ENCODE measurements at regions not wholly inside any gene's neighbourhood (a gene's known extent, or its start where the extent isn't known, plus 50 kb on each side); places are given as distances from the start of the nearest gene placed in this dataset.

- Histone ChIP-seq H3K27me3 (no peaks in the 10 kb centered on the region), H3K27ac (no peak overlapping the region), H3K4me1 (no peaks in the 10 kb centered on the region), H3K4me3 (no peak overlapping the region), H3K36me3 (no peaks in the 10 kb centered on the region), H3K9me3 (no peaks in the 10 kb centered on the region)
- TF ChIP-seq EP300 (IDR thresholded peaks at IDR 0.05), result no peak
- TF ChIP-seq, protein P1, sequence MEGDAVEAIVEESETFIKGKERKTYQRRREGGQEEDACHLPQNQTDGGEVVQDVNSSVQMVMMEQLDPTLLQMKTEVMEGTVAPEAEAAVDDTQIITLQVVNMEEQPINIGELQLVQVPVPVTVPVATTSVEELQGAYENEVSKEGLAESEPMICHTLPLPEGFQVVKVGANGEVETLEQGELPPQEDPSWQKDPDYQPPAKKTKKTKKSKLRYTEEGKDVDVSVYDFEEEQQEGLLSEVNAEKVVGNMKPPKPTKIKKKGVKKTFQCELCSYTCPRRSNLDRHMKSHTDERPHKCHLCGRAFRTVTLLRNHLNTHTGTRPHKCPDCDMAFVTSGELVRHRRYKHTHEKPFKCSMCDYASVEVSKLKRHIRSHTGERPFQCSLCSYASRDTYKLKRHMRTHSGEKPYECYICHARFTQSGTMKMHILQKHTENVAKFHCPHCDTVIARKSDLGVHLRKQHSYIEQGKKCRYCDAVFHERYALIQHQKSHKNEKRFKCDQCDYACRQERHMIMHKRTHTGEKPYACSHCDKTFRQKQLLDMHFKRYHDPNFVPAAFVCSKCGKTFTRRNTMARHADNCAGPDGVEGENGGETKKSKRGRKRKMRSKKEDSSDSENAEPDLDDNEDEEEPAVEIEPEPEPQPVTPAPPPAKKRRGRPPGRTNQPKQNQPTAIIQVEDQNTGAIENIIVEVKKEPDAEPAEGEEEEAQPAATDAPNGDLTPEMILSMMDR (IDR thresholded peaks at IDR 0.05), result no peak
- no peak for TF ChIP-seq POLR2AphosphoS5 (IDR thresholded peaks at IDR 0.05)
- no peak for TF ChIP-seq POLR2A (IDR thresholded peaks at IDR 0.05)
- DNase-seq (ENCODE audit: low spot score in 2 of 2), result no peak
- WGBS, result 94% methylated on average over 13 of the region's 13 CpGs
Measured at GRCh38 chr3:25174251-25174650, 253.8 kb upstream of the RARB start.

DNA sequence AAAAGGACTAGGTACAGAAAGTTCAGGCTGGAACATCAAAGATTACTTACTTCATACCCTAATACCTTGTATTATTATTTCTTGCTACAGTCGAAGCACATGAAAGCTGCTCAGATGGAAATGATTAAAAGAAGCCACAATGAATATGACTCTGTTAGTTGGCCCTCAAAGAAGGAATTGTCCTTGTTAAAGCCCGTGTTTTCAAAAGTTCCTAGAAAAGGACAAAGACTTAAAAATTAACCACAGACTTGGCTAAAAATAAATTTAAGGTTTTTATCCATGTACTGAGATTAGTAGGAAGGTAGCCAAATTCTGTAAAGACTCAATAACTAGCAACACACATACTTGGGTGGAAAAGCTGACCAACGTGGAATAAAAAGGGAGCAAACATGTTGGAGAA lies 251.0 kb upstream of the RARB start:
- no peak for TF ChIP-seq EP300 (IDR thresholded peaks at IDR 0.05)
- no peak for TF ChIP-seq POLR2A (IDR thresholded peaks at IDR 0.05)
- no peak for TF ChIP-seq POLR2AphosphoS5 (IDR thresholded peaks at IDR 0.05)
- TF ChIP-seq, protein P1 (IDR thresholded peaks at IDR 0.05), result no peak
- no peak overlapping the region for H3K27ac ChIP-seq
- 47% methylated on average over 3 of the region's 3 CpGs for WGBS

DNA sequence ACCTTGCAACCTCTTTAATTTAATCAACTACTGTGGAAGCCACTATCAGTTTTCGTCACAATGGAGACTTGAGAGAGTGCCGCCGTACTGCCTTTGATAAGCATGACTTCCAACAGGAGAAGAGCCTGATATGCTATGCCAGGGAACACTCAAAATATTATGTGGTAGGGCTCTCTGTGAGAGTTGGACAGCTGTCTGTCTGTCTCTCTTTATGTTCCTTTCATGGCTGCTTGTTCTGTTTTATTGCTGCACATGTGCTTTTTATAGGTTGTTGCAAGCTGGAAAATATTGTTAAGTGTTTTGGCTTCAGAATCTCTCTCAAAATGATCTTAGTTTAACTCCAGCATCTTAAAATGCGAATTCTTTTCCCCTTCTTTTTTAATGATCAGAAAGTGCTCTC lies 249.4 kb upstream of the RARB start:
- 78% methylated on average over 4 of the region's 4 CpGs for WGBS
- DNase-seq (ENCODE audit: low spot score in 2 of 2), result no peak

More for the DNA sequence above, 251.0 kb upstream of the RARB start:
- DNase-seq (ENCODE audit: low spot score in 2 of 2), result no peak
- Histone ChIP-seq H3K27me3 (no peaks in the 10 kb centered on the region), H3K36me3 (no peaks in the 10 kb centered on the region), H3K4me1 (no peaks in the 10 kb centered on the region), H3K4me3 (no peak overlapping the region), H3K9me3 (no peaks in the 10 kb centered on the region)

GRCh38 chr3:25181096-25181495 lies 247.0 kb upstream of the RARB start:
- Histone ChIP-seq H3K27me3 (no peaks in the 10 kb centered on the region), H3K9me3 (no peaks in the 10 kb centered on the region), H3K4me3 (no peak overlapping the region), H3K36me3 (no peaks in the 10 kb centered on the region), H3K27ac (no peak overlapping the region), H3K4me1 (no peaks in the 10 kb centered on the region)
- DNase-seq (ENCODE audit: low spot score in 2 of 2), result no peak
- no peak for TF ChIP-seq EP300 (IDR thresholded peaks at IDR 0.05)
- TF ChIP-seq, protein P1 (IDR thresholded peaks at IDR 0.05), result no peak
- no peak for TF ChIP-seq POLR2A (IDR thresholded peaks at IDR 0.05)
- TF ChIP-seq POLR2AphosphoS5 (IDR thresholded peaks at IDR 0.05), result no peak
- 91% methylated on average over 2 of the region's 2 CpGs for WGBS

More for the DNA sequence above, 249.4 kb upstream of the RARB start:
- H3K4me3 ChIP-seq, result no peak overlapping the region
- no peaks in the 10 kb centered on the region for H3K4me1 ChIP-seq
- no peak overlapping the region for H3K27ac ChIP-seq
- H3K27me3 ChIP-seq, result no peaks in the 10 kb centered on the region
- no peaks in the 10 kb centered on the region for H3K36me3 ChIP-seq
- H3K9me3 ChIP-seq, result no peaks in the 10 kb centered on the region
- TF ChIP-seq POLR2AphosphoS5 (IDR thresholded peaks at IDR 0.05), result no peak
- TF ChIP-seq, protein P1 (IDR thresholded peaks at IDR 0.05), result no peak

DNA sequence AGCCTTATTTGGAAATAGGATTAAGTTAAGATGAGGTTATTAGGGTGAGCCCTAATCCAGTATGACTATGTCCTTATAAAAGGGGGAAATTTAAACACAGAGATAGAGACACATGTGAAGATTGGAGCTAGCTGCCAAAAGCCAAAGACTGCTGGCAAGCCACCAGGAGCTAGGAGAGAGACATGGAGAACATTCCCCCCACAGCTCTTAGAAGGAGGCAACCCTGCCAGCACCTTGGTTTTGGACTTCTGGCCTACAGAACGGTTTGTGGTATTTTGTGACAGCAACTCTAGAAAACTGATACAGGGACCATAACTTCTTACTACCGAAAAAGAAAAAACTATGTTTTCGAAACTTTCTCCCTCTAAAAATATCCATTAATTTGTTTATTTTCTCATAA lies 245.3 kb upstream of the RARB start:
- TF ChIP-seq POLR2A (IDR thresholded peaks at IDR 0.05) (no peak), POLR2AphosphoS5 (IDR thresholded peaks at IDR 0.05) (no peak), EP300 (IDR thresholded peaks at IDR 0.05) (no peak)
- TF ChIP-seq, protein P1 (IDR thresholded peaks at IDR 0.05), result no peak
- DNase-seq (ENCODE audit: low spot score in 2 of 2), result no peak
- Histone ChIP-seq H3K9me3 (no peaks in the 10 kb centered on the region), H3K36me3 (no peaks in the 10 kb centered on the region), H3K27ac (no peak overlapping the region), H3K4me1 (no peaks in the 10 kb centered on the region), H3K4me3 (no peak overlapping the region), H3K27me3 (no peaks in the 10 kb centered on the region)
- WGBS, result 79% methylated on average over 3 of the region's 3 CpGs

Measured in suprapubic skin (tissue), 4 donors.